Breast epithelium (tissue), 4 donors: ENCODE measurements at regions not wholly inside any gene's neighbourhood (a gene's known extent, or its start where the extent isn't known, plus 50 kb on each side); places are given as distances from the start of the nearest gene placed in this dataset.

Experiments used
- DNase-seq, 2 donors: peaks; one replicate each; pipeline ENCODE4 v3.0.0-alpha.2; 2019; ENCODE audit warnings: low spot score in 2 of 2
- H3K27ac ChIP-seq, 2 donors: fragments of 200-600 bp; sonication (generic) in 1 of 2; one replicate each; pipeline ENCODE4 v1.5.1; 2016 to 2019; ENCODE audit warnings: mild to moderate bottlenecking in 1 of 2
- H3K27me3 ChIP-seq, 2 donors: fragments of 200-600 bp; sonication (generic) in 1 of 2; one replicate each; pipeline versions ENCODE4 v1.5.1 to v1.6.0; 2017 to 2019; ENCODE audit warnings: control low read depth in 1 of 2, mild to moderate bottlenecking in 1 of 2
- H3K36me3 ChIP-seq: fragments of 200-600 bp; one replicate; pipeline ENCODE4 v1.5.1; 2019
- H3K4me1 ChIP-seq, 2 donors: fragments of 200-600 bp; sonication (generic); one replicate each; pipeline ENCODE4 v1.5.1; 2016 to 2019; ENCODE audit warnings: control low read depth in 1 of 2
- H3K4me3 ChIP-seq, 3 donors: fragments of 200-600 bp; sonication (generic); 1 replicate in 2 of 3; 2 replicates in 1 of 3; pipeline ENCODE4 v1.5.1; 2016 to 2019; ENCODE audit warnings: mild to moderate bottlenecking in 3 of 3, moderate library complexity in 2 of 3
- H3K9me3 ChIP-seq, 2 donors: fragments of 200-600 bp; sonication (generic) in 1 of 2; one replicate each; pipeline ENCODE4 v1.5.1; 2016 to 2019; ENCODE audit warnings: control low read depth in 1 of 2
- CTCF ChIP-seq, 3 donors: fragments of 450-650 bp; IDR thresholded peaks; one replicate each; pipeline ENCODE4 v1.5.1; 2016 to 2017; ENCODE audit warnings: antibody characterized with exemption in 3 of 3, mild to moderate bottlenecking in 3 of 3, moderate library complexity in 3 of 3
- POLR2A ChIP-seq: fragments of 450-650 bp; IDR thresholded peaks from one replicate; pipeline ENCODE4 v1.6.1; 2016; ENCODE audit warnings: antibody characterized with exemption, mild to moderate bottlenecking, moderate library complexity
- POLR2AphosphoS5 ChIP-seq, 3 donors: sonication (generic); formaldehyde crosslinking; IDR thresholded peaks; one replicate each; pipeline ENCODE4 v1.6.1; 2017; ENCODE audit warnings: antibody characterized with exemption in 3 of 3
- intact Hi-C: fragments of 100-400 bp; cut with DNase I; formaldehyde crosslinking; loops from one replicate; pipeline ENCODE4 v1.15.1; 2023; ENCODE audit warnings: low total_unique reads

- no peaks in the 10 kb centered on the region for H3K9me3 ChIP-seq
- no peaks in the 10 kb centered on the region for H3K27me3 ChIP-seq
- TF ChIP-seq POLR2A = no peak
- no peak for TF ChIP-seq CTCF (IDR thresholded peaks at IDR 0.05)
- TF ChIP-seq POLR2AphosphoS5 (IDR thresholded peaks at IDR 0.05) = no peak
- H3K4me3 ChIP-seq = no peak overlapping the region
- DNase-seq = no peak
- intact Hi-C loops = loop anchor here (5.0 to 10.0 kb wide), 2 partner anchors 722 to 1195 kb away; no protein-coding TSS in a partner anchor
- no peak overlapping the region for H3K27ac ChIP-seq
- no peaks in the 10 kb centered on the region for H3K36me3 ChIP-seq
- H3K4me1 ChIP-seq = no peaks in the 10 kb centered on the region
Observed at GRCh38 chr5:26419987-26420386, 618.4 kb downstream of the CDH9 start.

GRCh38 chr5:26416911-26417310, 621.5 kb downstream of the CDH9 start:
- intact Hi-C loops = loop anchor here (5.0 to 10.0 kb wide), 2 partner anchors 725 to 1192 kb away; no protein-coding TSS in a partner anchor
- no peak for TF ChIP-seq POLR2AphosphoS5 (IDR thresholded peaks at IDR 0.05)
- TF ChIP-seq POLR2A = no peak
- no peak for TF ChIP-seq CTCF (IDR thresholded peaks at IDR 0.05)

GRCh38 chr5:26415987-26416779, 622.2 kb downstream of the CDH9 start:
- Histone ChIP-seq H3K36me3 (no peaks in the 10 kb centered on the region), H3K4me1 (no peaks in the 10 kb centered on the region), H3K27ac (no peak overlapping the region), H3K4me3 (no peak overlapping the region), H3K9me3 (peaks cover under 1% of the 10 kb centered on the region in 2 donors), H3K27me3 (no peaks in the 10 kb centered on the region)
- no peak for DNase-seq
- no peak for TF ChIP-seq POLR2AphosphoS5 (IDR thresholded peaks at IDR 0.05)
- no peak for TF ChIP-seq POLR2A
- TF ChIP-seq CTCF (IDR thresholded peaks at IDR 0.05) = no peak
- intact Hi-C loops = loop anchor here (5.0 to 10.0 kb wide), 2 partner anchors 726 to 1191 kb away; no protein-coding TSS in a partner anchor

More at GRCh38 chr5:26416911-26417310, 621.5 kb downstream of the CDH9 start:
- Histone ChIP-seq H3K27me3 (no peaks in the 10 kb centered on the region), H3K36me3 (no peaks in the 10 kb centered on the region), H3K9me3 (no peaks in the 10 kb centered on the region), H3K4me1 (no peaks in the 10 kb centered on the region), H3K27ac (no peak overlapping the region), H3K4me3 (no peak overlapping the region)
- DNase-seq = no peak

- DNase-seq = no peak
- peaks cover 0 to 8% of the 10 kb centered on the region in 2 donors for H3K9me3 ChIP-seq
- no peaks in the 10 kb centered on the region for H3K4me1 ChIP-seq
- H3K4me3 ChIP-seq = no peak overlapping the region
- no peaks in the 10 kb centered on the region for H3K36me3 ChIP-seq
- no peak overlapping the region for H3K27ac ChIP-seq
- TF ChIP-seq CTCF (IDR thresholded peaks at IDR 0.05) (no peak), POLR2AphosphoS5 (IDR thresholded peaks at IDR 0.05) (no peak), POLR2A (no peak)
- H3K27me3 ChIP-seq = no peaks in the 10 kb centered on the region
- intact Hi-C loops = no loop called here
Observed at GRCh38 chr5:26390608-26391007, 647.8 kb downstream of the CDH9 start.

GRCh38 chr5:26388976-26389375, 649.4 kb downstream of the CDH9 start:
- intact Hi-C loops = no loop called here
- H3K4me3 ChIP-seq = no peak overlapping the region
- TF ChIP-seq POLR2A (no peak), CTCF (IDR thresholded peaks at IDR 0.05) (no peak), POLR2AphosphoS5 (IDR thresholded peaks at IDR 0.05) (no peak)

More at GRCh38 chr5:26388976-26389375, 649.4 kb downstream of the CDH9 start:
- Histone ChIP-seq H3K4me1 (no peaks in the 10 kb centered on the region), H3K27me3 (no peaks in the 10 kb centered on the region), H3K36me3 (no peaks in the 10 kb centered on the region), H3K9me3 (no peaks in the 10 kb centered on the region), H3K27ac (no peak overlapping the region)
- no peak for DNase-seq
